OCI-LY3 (cell line): ENCODE measurements at regions not wholly inside any gene's neighbourhood (a gene's known extent, or its start where the extent isn't known, plus 50 kb on each side); places are given as distances from the start of the nearest gene placed in this dataset.

Source experiments
- H2AFZ ChIP-seq: fragments of 200-600, 300-600 bp; shearing (Covaris generic); 2 replicates; pipeline ENCODE4 v1.6.0; 2014; ENCODE audit warnings: antibody characterized with exemption, low read depth, low read length
- H3K27ac ChIP-seq: fragments of 200-600, 300-600 bp; sonication (generic); 2 replicates; pipeline ENCODE4 v1.5.1; 2014; ENCODE audit warnings: mild to moderate bottlenecking, low read length, moderate library complexity, mixed read lengths
- H3K27me3 ChIP-seq: fragments of 200-600, 300-600 bp; sonication (generic); 2 replicates; pipeline ENCODE4 v1.6.1; 2014; ENCODE audit warnings: low read depth, low read length, mixed read lengths
- H3K36me3 ChIP-seq: fragments of 200-600, 300-600 bp; sonication (generic); replicated peaks from 2 replicates; pipeline ENCODE3; 2014; ENCODE audit warnings: low read depth, low read length, mixed read lengths
- H3K4me1 ChIP-seq: fragments of 300-600, 200-600 bp; sonication (generic); 2 replicates; pipeline ENCODE4 v1.6.1; 2014; ENCODE audit warnings: low read length, mixed read lengths
- H3K4me2 ChIP-seq: fragments of 200-600, 300-600 bp; sonication (generic); 2 replicates; pipeline ENCODE4 v1.6.1; 2014; ENCODE audit warnings: low read length, mixed read lengths
- H3K4me3 ChIP-seq: fragments of 300-600, 200-600 bp; sonication (generic); 2 replicates; pipeline ENCODE4 v1.5.1; 2014; ENCODE audit warnings: antibody characterized with exemption, mild to moderate bottlenecking, low read length, moderate library complexity
- H3K79me2 ChIP-seq: fragments of 300-600, 200-600 bp; shearing (Covaris generic); 2 replicates; pipeline ENCODE4 v1.6.1; 2014; ENCODE audit warnings: mild to moderate bottlenecking, low read length, mixed read lengths
- H3K9ac ChIP-seq: fragments of 300-600, 200-600 bp; shearing (Covaris generic); 2 replicates; pipeline ENCODE4 v1.6.0; 2014; ENCODE audit warnings: mild to moderate bottlenecking, low read length, moderate library complexity
- H3K9me3 ChIP-seq: fragments of 200-600, 300-600 bp; shearing (Covaris generic); 2 replicates; pipeline ENCODE4 v1.6.1; 2014; ENCODE audit warnings: low read length, mixed read lengths; ENCODE audit not compliant: insufficient read depth
- H4K20me1 ChIP-seq: fragments of 200-600, 300-600 bp; sonication (generic); 2 replicates; pipeline ENCODE4 v1.6.1; 2016; ENCODE audit warnings: low read length, mixed read lengths; ENCODE audit not compliant: insufficient read depth
- CTCF ChIP-seq: fragments of 200-600, 300-600 bp; sonication (generic); IDR thresholded peaks from 2 replicates; pipeline ENCODE4 v1.5.1; 2014; ENCODE audit warnings: antibody characterized with exemption, low read length, low read depth
- EZH2phosphoT487 ChIP-seq: fragments of 200-600 bp; shearing (Covaris generic); IDR thresholded peaks from 2 replicates; pipeline ENCODE4 v1.6.1; 2018; ENCODE audit warnings: antibody characterized with exemption, mixed run types, low read depth

DNA sequence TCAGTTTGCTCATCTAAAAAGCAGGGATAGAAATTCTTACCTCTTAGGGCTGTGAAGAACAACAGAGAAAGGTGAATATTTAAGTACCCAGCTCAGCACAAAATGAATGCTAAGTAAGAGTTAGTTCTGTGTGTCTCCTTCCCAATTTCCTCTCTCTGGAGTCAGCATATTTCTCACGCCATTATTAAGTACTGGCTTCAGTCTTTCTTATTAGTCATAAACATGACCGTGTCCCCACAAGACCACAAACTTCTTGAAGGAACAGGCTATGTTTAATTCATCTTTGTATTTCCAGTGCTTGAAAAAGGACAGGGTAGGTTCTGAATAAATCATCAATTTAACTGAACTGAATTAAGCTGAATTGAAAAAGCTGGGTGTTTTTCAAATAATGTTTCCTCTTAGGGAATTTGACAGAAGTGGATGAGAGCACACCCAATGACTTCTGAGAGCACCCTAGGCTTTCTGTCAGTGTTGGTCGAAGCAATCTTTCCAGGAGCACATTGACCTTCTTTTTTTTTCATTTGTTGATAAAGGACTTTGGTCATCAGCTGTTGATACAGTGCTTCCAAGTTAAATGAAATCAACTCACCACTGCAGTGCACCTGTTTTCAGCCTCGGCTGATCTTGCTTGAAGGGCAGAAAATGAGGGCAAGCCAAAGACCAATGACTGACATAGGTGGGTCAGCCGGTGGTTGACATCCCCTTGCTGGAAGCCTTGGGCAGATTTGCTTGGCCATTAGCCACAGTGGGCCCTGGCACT lies 324.6 kb downstream of the MFSD1 start:
- no peak overlapping the region for H3K9ac ChIP-seq
- TF ChIP-seq EZH2phosphoT487 (no peak), CTCF (no peak)
- H3K4me1 ChIP-seq, result no peaks in the 10 kb centered on the region
- H4K20me1 ChIP-seq, result no peaks in the 10 kb centered on the region
- H3K4me3 ChIP-seq, result no peak overlapping the region
- H3K79me2 ChIP-seq, result no peaks in the 10 kb centered on the region
- H3K27me3 ChIP-seq, result peaks cover 23% of the 10 kb centered on the region; the same call in 1 of the 2 replicates
- no peaks in the 10 kb centered on the region for H3K36me3 ChIP-seq
- no peaks in the 10 kb centered on the region for H3K9me3 ChIP-seq
- no peak overlapping the region for H2AFZ ChIP-seq
- H3K4me2 ChIP-seq, result no peak overlapping the region
- no peak overlapping the region for H3K27ac ChIP-seq

DNA sequence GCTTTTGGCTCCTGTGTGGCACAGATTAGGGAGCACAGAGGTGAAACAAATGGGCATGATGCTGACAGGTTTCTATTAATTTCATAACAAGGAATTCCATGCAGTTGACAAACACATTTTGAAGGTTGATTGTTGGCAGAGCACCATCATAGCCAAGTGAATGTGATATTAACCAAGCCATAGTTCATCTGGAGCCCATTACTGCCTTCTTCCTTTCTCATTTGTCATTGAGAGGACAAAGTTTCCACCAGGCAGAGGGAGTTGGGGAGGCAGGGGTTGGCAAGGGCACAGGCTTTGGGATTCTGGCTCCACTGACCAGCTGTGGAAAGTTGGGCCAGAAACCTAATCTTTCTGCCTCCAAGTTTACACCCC lies 325.2 kb downstream of the MFSD1 start:
- Histone ChIP-seq H3K9me3 (no peaks in the 10 kb centered on the region), H3K36me3 (no peaks in the 10 kb centered on the region), H3K9ac (no peak overlapping the region), H3K27ac (no peak overlapping the region), H2AFZ (no peak overlapping the region), H3K4me2 (no peak overlapping the region), H3K79me2 (no peaks in the 10 kb centered on the region), H3K4me1 (no peaks in the 10 kb centered on the region), H3K27me3 (peaks cover 23% of the 10 kb centered on the region; the same call in 1 of the 2 replicates), H3K4me3 (no peak overlapping the region), H4K20me1 (no peaks in the 10 kb centered on the region)
- no peak for TF ChIP-seq CTCF
- TF ChIP-seq EZH2phosphoT487, result no peak

DNA sequence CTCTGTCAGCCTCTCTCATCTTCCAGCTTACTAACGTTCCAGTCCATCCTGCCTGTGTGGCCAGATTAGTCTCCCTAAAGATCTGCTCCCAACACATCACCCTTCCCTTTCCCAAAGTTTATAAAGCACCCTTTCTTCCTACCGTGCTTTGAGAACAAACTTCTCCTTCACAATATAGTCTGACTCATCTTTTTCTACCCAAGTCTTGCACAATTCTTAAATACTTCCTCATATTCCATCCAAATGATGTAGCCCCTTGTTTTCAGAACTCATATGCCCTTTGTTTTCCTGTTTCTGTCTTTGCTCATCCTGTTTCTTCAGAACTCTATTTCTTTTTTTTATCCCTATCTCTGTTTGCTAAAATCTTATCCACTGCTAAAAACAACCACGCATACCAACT lies 326.8 kb downstream of the MFSD1 start:
- Histone ChIP-seq H3K4me3 (no peak overlapping the region), H2AFZ (no peak overlapping the region), H3K27ac (no peak overlapping the region), H3K36me3 (no peaks in the 10 kb centered on the region), H3K9ac (no peak overlapping the region), H4K20me1 (no peaks in the 10 kb centered on the region), H3K9me3 (no peaks in the 10 kb centered on the region), H3K79me2 (no peaks in the 10 kb centered on the region), H3K27me3 (peaks cover 19% of the 10 kb centered on the region; the same call in 1 of the 2 replicates), H3K4me2 (no peak overlapping the region), H3K4me1 (no peaks in the 10 kb centered on the region)
- no peak for TF ChIP-seq EZH2phosphoT487
- no peak for TF ChIP-seq CTCF

DNA sequence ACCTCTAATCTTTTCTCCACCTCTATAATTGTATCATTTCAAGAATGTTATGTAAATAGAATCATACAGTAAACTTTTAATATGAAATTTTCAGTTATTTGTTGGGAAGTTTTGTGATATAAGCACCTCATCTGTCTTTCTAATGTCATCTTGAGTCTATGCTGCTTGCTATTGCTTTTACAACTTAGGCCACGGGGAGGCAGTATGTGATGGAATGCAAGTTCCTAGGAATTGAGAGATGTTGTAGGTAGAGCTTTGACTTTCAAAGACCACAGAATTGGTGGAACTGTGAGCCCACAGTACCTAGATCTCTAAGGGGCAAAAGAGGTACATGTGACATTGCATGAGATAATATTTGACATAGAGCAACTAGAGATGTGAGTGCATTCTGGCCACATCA lies 328.3 kb downstream of the MFSD1 start:
- Histone ChIP-seq H3K27me3 (peaks cover 22% of the 10 kb centered on the region), H3K4me3 (no peak overlapping the region), H2AFZ (no peak overlapping the region), H3K4me2 (no peak overlapping the region), H3K79me2 (no peaks in the 10 kb centered on the region), H3K4me1 (no peaks in the 10 kb centered on the region), H4K20me1 (no peaks in the 10 kb centered on the region), H3K36me3 (no peaks in the 10 kb centered on the region), H3K9me3 (no peaks in the 10 kb centered on the region), H3K9ac (no peak overlapping the region), H3K27ac (no peak overlapping the region)
- TF ChIP-seq EZH2phosphoT487 (no peak), CTCF (peak; percentile 81)
